Muscle layer of duodenum (tissue), 2 donors: ENCODE measurements at regions not wholly inside any gene's neighbourhood (a gene's known extent, or its start where the extent isn't known, plus 50 kb on each side); places are given as distances from the start of the nearest gene placed in this dataset.
"Not testable (repeated sequence)": the region's sequence is repeated elsewhere in the genome, so short reads cannot be mapped to it uniquely, and the experiment has no call there.

ENCODE experiments used
- H3K27ac ChIP-seq: one replicate; pipeline ENCODE4 v1.7.0; 2013; ENCODE audit warnings: mild to moderate bottlenecking, low read length
- H3K27me3 ChIP-seq: one replicate; pipeline ENCODE4 v1.7.0; 2013; ENCODE audit warnings: low read depth, mild to moderate bottlenecking, control low read depth, low read length
- H3K36me3 ChIP-seq, 2 donors: one replicate each; pipeline ENCODE4 v1.7.0; 2013; ENCODE audit warnings: low read length in 2 of 2, control low read depth in 1 of 2, mild to moderate bottlenecking in 1 of 2; ENCODE audit not compliant: insufficient read depth in 2 of 2, control insufficient read depth in 1 of 2
- H3K4me1 ChIP-seq, 2 donors: one replicate each; pipeline ENCODE4 v1.7.0; 2013; ENCODE audit warnings: low read length in 2 of 2, mild to moderate bottlenecking in 2 of 2, control low read depth in 1 of 2, moderate library complexity in 1 of 2; ENCODE audit not compliant: insufficient read depth in 2 of 2, control insufficient read depth in 1 of 2
- H3K4me3 ChIP-seq, 2 donors: one replicate each; pipeline ENCODE4 v1.7.0; 2013; ENCODE audit warnings: low read length in 2 of 2, low read depth in 1 of 2, mild to moderate bottlenecking in 1 of 2
- H3K9me3 ChIP-seq, 2 donors: one replicate each; pipeline ENCODE4 v1.7.0; 2013; ENCODE audit warnings: low read length in 2 of 2, control low read depth in 1 of 2, mild to moderate bottlenecking in 1 of 2; ENCODE audit not compliant: control insufficient read depth in 1 of 2
- donor health status: healthy.

DNA sequence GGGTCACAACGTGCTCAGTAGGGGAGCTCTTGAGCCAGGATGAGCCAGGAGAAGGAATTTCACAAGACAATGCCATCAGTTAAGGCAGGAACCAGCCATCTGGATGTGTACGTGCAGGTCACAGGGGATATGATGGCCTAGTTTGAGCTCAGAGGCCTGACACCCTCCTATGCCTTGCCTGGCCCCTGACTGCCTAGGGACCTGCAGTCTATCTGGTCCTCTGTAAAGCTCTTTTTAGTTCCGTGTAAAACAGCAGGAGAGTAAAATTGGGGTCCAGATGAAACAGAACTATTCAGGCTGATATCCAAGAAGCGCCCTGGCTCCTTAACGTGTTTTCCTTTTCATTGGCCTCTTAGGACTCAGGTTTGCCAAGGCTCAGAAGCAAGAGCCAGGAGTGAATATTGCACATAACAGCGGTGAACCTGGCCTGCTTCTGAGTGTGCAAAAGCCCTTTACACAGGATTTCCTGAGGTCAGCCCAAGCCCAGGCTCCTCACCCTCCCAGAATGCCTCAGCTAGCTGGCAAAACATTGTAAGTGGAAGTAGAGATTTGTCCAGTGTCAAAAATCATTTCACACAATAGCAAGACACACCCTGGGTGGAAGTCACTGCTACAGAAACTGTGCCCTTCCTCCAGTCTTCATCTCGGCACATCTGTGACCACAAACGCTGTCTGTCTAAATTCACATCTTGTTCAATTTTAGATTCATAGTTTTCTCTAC, 777.2 kb downstream of the UQCRFS1 start:
- Histone ChIP-seq H3K4me3 (no peak overlapping the region), H3K4me1 (no peaks in the 10 kb centered on the region), H3K36me3 (no peaks in the 10 kb centered on the region), H3K27me3 (no peaks in the 10 kb centered on the region), H3K27ac (no peak overlapping the region), H3K9me3 (no peaks in the 10 kb centered on the region)

DNA sequence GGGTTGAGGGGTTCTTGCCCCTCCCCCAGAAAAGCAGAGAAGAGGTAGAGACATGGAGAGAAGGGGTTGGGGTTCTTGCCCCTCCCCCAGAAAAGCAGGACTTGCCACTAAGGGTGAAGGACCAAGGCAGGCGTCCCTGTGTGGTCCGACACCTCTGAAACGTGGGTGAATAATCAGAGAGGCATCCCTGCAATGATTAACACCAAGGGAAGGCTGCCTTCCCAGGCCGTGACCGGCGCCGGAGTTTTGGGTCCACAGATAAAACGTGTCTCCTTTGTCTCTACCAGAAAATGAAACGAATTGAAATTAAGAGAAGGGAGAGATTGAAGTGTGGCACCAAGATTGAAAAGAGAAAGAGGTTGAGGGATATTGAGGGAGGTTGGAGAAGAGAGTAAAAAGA, 778.2 kb downstream of the UQCRFS1 start:
- not testable (repeated sequence) for H3K27me3 ChIP-seq, H3K4me1 ChIP-seq, H3K9me3 ChIP-seq, H3K4me3 ChIP-seq, H3K36me3 ChIP-seq, H3K27ac ChIP-seq

DNA sequence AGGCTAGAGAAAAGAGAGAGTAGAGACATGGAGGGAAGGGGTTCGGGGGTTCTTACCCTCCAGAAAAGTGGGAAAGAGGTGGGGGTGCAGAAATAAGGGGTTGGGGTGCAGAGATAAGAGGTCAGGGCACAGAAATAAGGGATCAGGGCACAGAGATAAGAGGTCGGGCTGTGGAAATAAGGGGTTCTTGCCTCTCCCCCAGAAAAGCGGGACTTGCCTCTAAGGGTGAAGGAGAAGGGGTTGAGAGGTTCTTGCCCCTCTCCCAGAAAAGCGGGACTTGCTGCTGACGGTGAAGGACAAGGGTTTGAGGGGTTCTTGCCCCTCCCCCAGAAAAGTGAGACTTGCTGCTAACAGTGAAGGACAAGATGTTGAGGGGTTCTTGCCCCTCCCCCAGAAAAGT, 778.6 kb downstream of the UQCRFS1 start:
- not testable (repeated sequence) for H3K27me3 ChIP-seq, H3K4me1 ChIP-seq, H3K9me3 ChIP-seq, H3K27ac ChIP-seq, H3K4me3 ChIP-seq, H3K36me3 ChIP-seq

DNA sequence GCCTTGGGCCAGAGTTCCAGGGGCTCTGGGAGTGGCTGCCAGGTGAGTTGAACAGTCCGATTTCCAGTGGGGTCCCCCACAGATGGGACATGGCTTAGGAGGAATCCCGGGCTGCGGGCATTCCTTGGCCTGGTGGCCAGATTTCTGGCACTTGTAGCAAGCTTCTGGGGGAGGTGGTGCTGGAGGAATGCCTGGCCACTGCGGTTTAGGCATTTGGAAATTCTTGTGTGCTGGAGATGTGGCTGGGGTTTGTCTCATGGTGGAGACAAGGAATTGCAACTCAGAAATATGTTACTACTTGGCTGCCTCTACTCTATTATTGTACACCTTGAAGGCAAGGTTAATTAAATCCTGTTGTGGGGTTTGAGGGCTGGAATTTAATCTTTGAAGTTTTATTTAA, 779.8 kb downstream of the UQCRFS1 start:
- not testable (repeated sequence) for H3K27ac ChIP-seq, H3K4me3 ChIP-seq, H3K4me1 ChIP-seq, H3K36me3 ChIP-seq, H3K27me3 ChIP-seq, H3K9me3 ChIP-seq

DNA sequence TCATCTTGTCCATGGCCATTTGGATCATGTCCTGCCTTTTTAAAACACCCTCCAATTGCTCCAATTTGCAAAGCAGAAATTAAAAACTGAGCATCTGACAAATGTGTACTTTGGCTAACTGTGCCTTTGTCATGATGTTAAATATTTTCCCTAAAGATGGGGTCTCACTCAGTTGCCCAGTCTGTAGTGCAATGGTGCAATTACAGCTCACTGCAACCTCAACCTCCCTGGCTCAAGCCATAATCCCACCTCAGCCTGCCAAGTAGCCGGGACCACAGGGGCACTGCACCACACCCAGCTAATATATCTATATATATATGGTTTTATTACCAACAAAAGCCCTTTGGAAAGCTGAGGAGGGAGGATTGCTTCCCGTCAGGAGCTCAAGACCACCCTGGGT, 782.7 kb downstream of the UQCRFS1 start:
- Histone ChIP-seq H3K27ac (no peak overlapping the region), H3K27me3 (no peaks in the 10 kb centered on the region), H3K36me3 (no peaks in the 10 kb centered on the region), H3K4me3 (no peak overlapping the region), H3K4me1 (no peaks in the 10 kb centered on the region), H3K9me3 (no peaks in the 10 kb centered on the region)

DNA sequence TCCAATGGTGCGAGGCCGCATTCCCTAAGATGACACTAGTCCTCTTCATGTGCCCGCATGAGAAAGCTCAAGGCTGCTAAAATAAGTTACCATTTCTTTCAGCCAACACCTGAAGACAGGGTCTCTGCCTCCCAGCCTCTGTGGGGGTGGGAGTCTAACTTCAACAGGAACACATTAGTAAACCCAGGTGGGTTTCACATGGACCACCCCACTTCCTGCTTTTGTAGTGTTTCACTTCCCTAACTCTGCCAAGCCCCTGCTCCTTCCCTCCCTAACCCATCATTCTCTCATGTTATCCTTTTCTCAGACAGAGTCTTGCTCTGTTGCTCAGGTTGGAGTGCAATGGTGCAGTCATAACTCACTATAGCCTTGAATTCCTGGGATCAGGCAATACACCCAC, 783.6 kb downstream of the UQCRFS1 start:
- no peaks in the 10 kb centered on the region for H3K27me3 ChIP-seq
- no peaks in the 10 kb centered on the region for H3K36me3 ChIP-seq
- H3K27ac ChIP-seq = no peak overlapping the region
- H3K4me1 ChIP-seq = no peaks in the 10 kb centered on the region
- H3K4me3 ChIP-seq = no peak overlapping the region
- H3K9me3 ChIP-seq = no peaks in the 10 kb centered on the region

DNA sequence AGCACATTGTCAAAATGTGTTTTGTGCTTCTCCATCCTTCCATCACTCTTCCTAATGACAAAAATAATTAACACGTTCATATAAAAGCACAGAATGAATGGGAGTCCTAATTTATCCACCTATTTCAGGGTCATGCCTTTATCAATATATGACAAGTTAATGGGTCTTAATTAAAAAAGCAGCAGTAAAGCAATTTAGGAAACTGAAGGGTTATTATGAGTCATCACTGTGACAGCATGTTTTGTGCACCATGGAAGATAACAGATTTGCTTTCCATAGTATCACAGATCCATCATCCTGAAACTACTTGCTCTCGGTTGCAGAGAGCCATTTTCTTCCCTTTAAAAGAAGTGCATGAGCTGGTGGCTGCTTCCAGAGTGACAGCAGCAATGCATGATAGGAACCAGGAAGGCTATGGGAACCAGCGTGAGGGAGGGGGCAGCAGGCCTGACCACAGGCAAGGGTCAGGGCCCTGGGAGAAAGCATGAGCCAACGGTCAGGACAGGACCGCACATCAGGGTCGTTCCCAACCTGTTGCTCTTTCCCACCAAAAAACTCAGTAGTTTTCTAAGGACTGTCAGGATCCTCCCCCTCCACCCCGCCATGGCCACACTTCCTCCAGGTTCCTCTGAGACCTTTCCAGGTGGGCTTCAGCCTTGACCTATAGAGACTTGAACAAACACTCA, 784.1 kb downstream of the UQCRFS1 start:
- Histone ChIP-seq H3K4me3 (no peak overlapping the region), H3K36me3 (no peaks in the 10 kb centered on the region)

DNA sequence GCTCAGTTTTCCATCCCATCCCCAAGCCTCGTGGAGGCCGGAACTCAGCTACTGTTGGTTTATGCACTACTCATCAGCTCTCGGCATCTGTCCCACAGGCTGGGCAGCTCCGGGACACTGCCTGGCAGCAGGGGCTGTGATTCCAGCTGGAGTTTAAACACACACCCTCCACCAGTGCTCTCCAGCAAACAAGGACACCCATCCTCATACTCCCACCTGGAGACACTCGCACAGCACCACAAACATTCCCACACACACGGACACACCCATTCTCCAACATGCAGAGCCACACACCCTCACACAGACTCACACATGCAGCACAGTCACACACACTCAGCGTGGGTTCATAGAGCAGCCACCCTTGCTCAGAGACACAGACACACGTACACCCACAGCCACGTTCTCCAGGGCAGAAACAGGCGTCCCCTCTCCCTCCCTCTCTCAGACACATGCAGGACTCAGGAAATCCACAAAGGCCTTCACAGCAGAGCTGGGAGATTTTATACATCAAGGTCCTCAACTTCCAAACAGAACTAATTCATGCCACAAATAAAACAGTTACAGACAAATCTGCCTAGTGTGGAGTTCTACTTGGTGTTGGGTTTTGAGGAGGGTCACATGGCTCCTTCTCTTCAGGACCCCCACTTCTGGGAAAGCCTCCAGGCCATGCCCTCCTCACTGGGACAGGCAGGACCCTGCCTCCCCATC, 785.4 kb downstream of the UQCRFS1 start:
- Histone ChIP-seq H3K4me1 (no peaks in the 10 kb centered on the region), H3K27me3 (no peaks in the 10 kb centered on the region), H3K36me3 (no peaks in the 10 kb centered on the region), H3K9me3 (no peaks in the 10 kb centered on the region), H3K27ac (no peak overlapping the region), H3K4me3 (no peak overlapping the region)

More for the DNA sequence above, 784.1 kb downstream of the UQCRFS1 start:
- Histone ChIP-seq H3K27ac (no peak overlapping the region), H3K27me3 (no peaks in the 10 kb centered on the region), H3K9me3 (no peaks in the 10 kb centered on the region), H3K4me1 (no peaks in the 10 kb centered on the region)

DNA sequence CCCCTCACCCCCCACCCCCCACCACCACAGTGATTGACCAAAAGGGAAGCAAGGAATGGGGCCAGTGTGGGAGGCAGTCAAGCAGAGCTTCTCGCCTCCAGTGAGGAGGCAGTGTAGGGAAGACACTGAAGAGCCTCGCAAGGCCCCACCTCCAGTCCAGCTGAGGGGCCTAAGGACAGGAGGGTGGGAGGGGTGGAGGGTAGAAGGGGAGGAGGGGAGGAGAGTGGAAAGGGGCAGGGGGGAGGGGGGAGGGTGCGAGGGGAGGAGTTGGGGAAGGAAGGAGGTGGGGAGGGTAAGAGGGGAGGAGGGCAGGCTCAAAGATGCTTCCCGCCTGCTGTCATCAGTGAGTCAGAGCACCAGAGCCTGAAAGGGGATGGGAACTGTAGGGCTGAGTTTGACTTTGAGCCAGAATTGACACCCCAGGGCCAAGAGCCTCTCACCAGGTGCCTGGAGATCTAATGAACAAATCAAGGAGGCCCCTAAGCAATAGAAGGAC, 786.2 kb downstream of the UQCRFS1 start:
- no peak overlapping the region for H3K4me3 ChIP-seq
- H3K36me3 ChIP-seq = no peaks in the 10 kb centered on the region
- no peaks in the 10 kb centered on the region for H3K9me3 ChIP-seq
- H3K27me3 ChIP-seq = no peaks in the 10 kb centered on the region
- H3K4me1 ChIP-seq = no peaks in the 10 kb centered on the region
- no peak overlapping the region for H3K27ac ChIP-seq

DNA sequence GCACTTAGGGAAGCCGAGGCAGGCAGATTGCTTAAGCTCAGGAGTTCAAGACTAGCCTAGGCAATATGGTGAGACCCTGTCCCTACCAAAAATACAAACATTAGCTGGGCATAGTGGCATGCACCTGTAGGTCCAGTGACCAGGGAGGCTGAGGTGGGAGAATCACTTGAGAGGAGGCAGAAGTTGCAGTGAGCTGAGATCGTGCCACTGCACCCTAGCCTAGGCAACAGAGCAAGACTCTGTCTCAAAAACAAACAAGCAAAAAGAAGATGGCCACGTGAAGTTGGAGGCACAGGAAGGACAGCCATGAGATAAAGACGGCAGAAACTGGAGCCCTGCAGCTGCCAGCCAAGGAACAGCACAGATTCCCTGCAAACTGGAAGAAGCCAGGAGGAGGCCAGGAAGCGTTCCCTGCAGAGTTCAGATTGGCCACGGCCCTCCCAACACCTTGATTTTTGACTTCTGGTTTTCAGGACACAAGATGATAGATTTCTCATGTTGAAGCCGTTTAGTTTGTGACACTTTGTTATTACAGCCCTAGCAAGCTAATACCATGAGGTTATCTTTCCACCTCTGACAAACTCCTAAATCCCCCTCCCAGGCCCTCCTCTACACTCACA, 786.7 kb downstream of the UQCRFS1 start:
- H3K4me3 ChIP-seq = no peak overlapping the region
- no peaks in the 10 kb centered on the region for H3K9me3 ChIP-seq
- no peaks in the 10 kb centered on the region for H3K4me1 ChIP-seq
- H3K36me3 ChIP-seq = no peaks in the 10 kb centered on the region
- H3K27me3 ChIP-seq = no peaks in the 10 kb centered on the region
- H3K27ac ChIP-seq = no peak overlapping the region
